ENCODE measurements at regions not wholly inside any gene's neighbourhood (a gene's known extent, or its start where the extent isn't known, plus 50 kb on each side); places are given as distances from the start of the nearest gene placed in this dataset.

GRCh38 chr7:127478024-127478355, 85.5 kb upstream of the ZNF800 start:
- TF ChIP-seq, protein P1, sequence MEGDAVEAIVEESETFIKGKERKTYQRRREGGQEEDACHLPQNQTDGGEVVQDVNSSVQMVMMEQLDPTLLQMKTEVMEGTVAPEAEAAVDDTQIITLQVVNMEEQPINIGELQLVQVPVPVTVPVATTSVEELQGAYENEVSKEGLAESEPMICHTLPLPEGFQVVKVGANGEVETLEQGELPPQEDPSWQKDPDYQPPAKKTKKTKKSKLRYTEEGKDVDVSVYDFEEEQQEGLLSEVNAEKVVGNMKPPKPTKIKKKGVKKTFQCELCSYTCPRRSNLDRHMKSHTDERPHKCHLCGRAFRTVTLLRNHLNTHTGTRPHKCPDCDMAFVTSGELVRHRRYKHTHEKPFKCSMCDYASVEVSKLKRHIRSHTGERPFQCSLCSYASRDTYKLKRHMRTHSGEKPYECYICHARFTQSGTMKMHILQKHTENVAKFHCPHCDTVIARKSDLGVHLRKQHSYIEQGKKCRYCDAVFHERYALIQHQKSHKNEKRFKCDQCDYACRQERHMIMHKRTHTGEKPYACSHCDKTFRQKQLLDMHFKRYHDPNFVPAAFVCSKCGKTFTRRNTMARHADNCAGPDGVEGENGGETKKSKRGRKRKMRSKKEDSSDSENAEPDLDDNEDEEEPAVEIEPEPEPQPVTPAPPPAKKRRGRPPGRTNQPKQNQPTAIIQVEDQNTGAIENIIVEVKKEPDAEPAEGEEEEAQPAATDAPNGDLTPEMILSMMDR (IDR thresholded peaks at IDR 0.05) = peak; percentile 21
- no peak for TF ChIP-seq ZFX (IDR thresholded peaks at IDR 0.05; ENCODE audit: borderline replicate concordance)

All from 22Rv1 (cell line).